ENCODE measurements at regions not wholly inside any gene's neighbourhood (a gene's known extent, or its start where the extent isn't known, plus 50 kb on each side); places are given as distances from the start of the nearest gene placed in this dataset.

GRCh38 chr2:226413498-226414130, 386.0 kb downstream of the IRS1 start:
- Mint-ChIP-seq H3K4me3 (ENCODE audit: low read depth) (no peak overlapping the region), H3K4me1 (ENCODE audit: low read depth) (no peaks in the 10 kb centered on the region), H3K9me3 (no peaks in the 10 kb centered on the region), H3K36me3 (ENCODE audit: low read depth) (no peaks in the 10 kb centered on the region), H3K27ac (no peak overlapping the region), H3K27me3 (ENCODE audit: low read depth) (peaks cover 3% of the 10 kb centered on the region)
- intact Hi-C loops (cut with micrococcal nuclease) = no loop called here
- no peak for DNase-seq (ENCODE audit: low spot score)

GRCh38 chr2:226411727-226412360, 387.8 kb downstream of the IRS1 start:
- intact Hi-C loops (cut with micrococcal nuclease) = no loop called here
- Mint-ChIP-seq H3K9me3 (no peaks in the 10 kb centered on the region), H3K4me3 (ENCODE audit: low read depth) (no peak overlapping the region), H3K27ac (no peak overlapping the region), H3K27me3 (ENCODE audit: low read depth) (peaks cover 8% of the 10 kb centered on the region), H3K4me1 (ENCODE audit: low read depth) (no peaks in the 10 kb centered on the region), H3K36me3 (ENCODE audit: low read depth) (no peaks in the 10 kb centered on the region)
- no peak for DNase-seq (ENCODE audit: low spot score)

- Mint-ChIP-seq H3K4me1 (ENCODE audit: low read depth) (no peaks in the 10 kb centered on the region), H3K4me3 (ENCODE audit: low read depth) (no peak overlapping the region), H3K36me3 (ENCODE audit: low read depth) (no peaks in the 10 kb centered on the region), H3K27me3 (ENCODE audit: low read depth) (peaks cover 9% of the 10 kb centered on the region), H3K27ac (no peak overlapping the region), H3K9me3 (no peaks in the 10 kb centered on the region)
- no peak for DNase-seq (ENCODE audit: low spot score)
- intact Hi-C loops (cut with micrococcal nuclease) = no loop called here
Measured at GRCh38 chr2:226411205-226411604, 388.4 kb downstream of the IRS1 start.

- Mint-ChIP-seq H3K4me1 (ENCODE audit: low read depth) (no peaks in the 10 kb centered on the region), H3K9me3 (no peaks in the 10 kb centered on the region)
Measured at GRCh38 chr2:226410247-226410835, 389.3 kb downstream of the IRS1 start.

GRCh38 chr2:226409134-226409533, 390.5 kb downstream of the IRS1 start:
- H3K9me3 Mint-ChIP-seq = no peaks in the 10 kb centered on the region
- intact Hi-C loops (cut with micrococcal nuclease) = no loop called here
- DNase-seq (ENCODE audit: low spot score) = no peak
- H3K4me3 Mint-ChIP-seq (ENCODE audit: low read depth) = no peak overlapping the region
- no peaks in the 10 kb centered on the region for H3K4me1 Mint-ChIP-seq (ENCODE audit: low read depth)
- no peaks in the 10 kb centered on the region for H3K36me3 Mint-ChIP-seq (ENCODE audit: low read depth)
- H3K27me3 Mint-ChIP-seq (ENCODE audit: low read depth) = peaks cover 9% of the 10 kb centered on the region
- H3K27ac Mint-ChIP-seq = no peak overlapping the region

More at GRCh38 chr2:226410247-226410835, 389.3 kb downstream of the IRS1 start:
- Mint-ChIP-seq H3K36me3 (ENCODE audit: low read depth) (no peaks in the 10 kb centered on the region), H3K27ac (no peak overlapping the region), H3K4me3 (ENCODE audit: low read depth) (no peak overlapping the region), H3K27me3 (ENCODE audit: low read depth) (peaks cover 9% of the 10 kb centered on the region)
- DNase-seq (ENCODE audit: low spot score) = no peak
- intact Hi-C loops (cut with micrococcal nuclease) = no loop called here

- H3K36me3 Mint-ChIP-seq (ENCODE audit: low read depth) = no peaks in the 10 kb centered on the region
- H3K4me3 Mint-ChIP-seq (ENCODE audit: low read depth) = no peak overlapping the region
- peaks cover 9% of the 10 kb centered on the region for H3K27me3 Mint-ChIP-seq (ENCODE audit: low read depth)
- intact Hi-C loops (cut with micrococcal nuclease) = no loop called here
- H3K9me3 Mint-ChIP-seq = no peaks in the 10 kb centered on the region
- no peak overlapping the region for H3K27ac Mint-ChIP-seq
- DNase-seq (ENCODE audit: low spot score) = no peak
- H3K4me1 Mint-ChIP-seq (ENCODE audit: low read depth) = no peaks in the 10 kb centered on the region
Measured at GRCh38 chr2:226408141-226408540, 391.5 kb downstream of the IRS1 start.

GRCh38 chr2:226407135-226407534, 392.5 kb downstream of the IRS1 start:
- peaks cover 9% of the 10 kb centered on the region for H3K27me3 Mint-ChIP-seq (ENCODE audit: low read depth)

GRCh38 chr2:226405465-226405864, 394.2 kb downstream of the IRS1 start:
- DNase-seq (ENCODE audit: low spot score) = no peak
- intact Hi-C loops (cut with micrococcal nuclease) = no loop called here
- Mint-ChIP-seq H3K27ac (no peak overlapping the region), H3K27me3 (ENCODE audit: low read depth) (peaks cover 9% of the 10 kb centered on the region), H3K9me3 (no peaks in the 10 kb centered on the region), H3K4me1 (ENCODE audit: low read depth) (no peaks in the 10 kb centered on the region), H3K4me3 (ENCODE audit: low read depth) (no peak overlapping the region), H3K36me3 (ENCODE audit: low read depth) (no peaks in the 10 kb centered on the region)

More at GRCh38 chr2:226407135-226407534, 392.5 kb downstream of the IRS1 start:
- Mint-ChIP-seq H3K36me3 (ENCODE audit: low read depth) (no peaks in the 10 kb centered on the region), H3K27ac (no peak overlapping the region), H3K4me3 (ENCODE audit: low read depth) (no peak overlapping the region), H3K4me1 (ENCODE audit: low read depth) (no peaks in the 10 kb centered on the region), H3K9me3 (no peaks in the 10 kb centered on the region)
- DNase-seq (ENCODE audit: low spot score) = no peak
- intact Hi-C loops (cut with micrococcal nuclease) = no loop called here

GRCh38 chr2:226403369-226403768, 396.3 kb downstream of the IRS1 start:
- intact Hi-C loops (cut with micrococcal nuclease) = no loop called here
- H3K27me3 Mint-ChIP-seq (ENCODE audit: low read depth) = peaks cover 8% of the 10 kb centered on the region

GRCh38 chr2:226399006-226399405, 400.6 kb downstream of the IRS1 start:
- Mint-ChIP-seq H3K9me3 (no peaks in the 10 kb centered on the region), H3K36me3 (ENCODE audit: low read depth) (no peaks in the 10 kb centered on the region)

More at GRCh38 chr2:226403369-226403768, 396.3 kb downstream of the IRS1 start:
- no peaks in the 10 kb centered on the region for H3K36me3 Mint-ChIP-seq (ENCODE audit: low read depth)
- H3K4me3 Mint-ChIP-seq (ENCODE audit: low read depth) = no peak overlapping the region
- H3K27ac Mint-ChIP-seq = no peak overlapping the region
- H3K4me1 Mint-ChIP-seq (ENCODE audit: low read depth) = no peaks in the 10 kb centered on the region
- no peaks in the 10 kb centered on the region for H3K9me3 Mint-ChIP-seq
- DNase-seq (ENCODE audit: low spot score) = no peak

GRCh38 chr2:226398580-226398979, 401.0 kb downstream of the IRS1 start:
- intact Hi-C loops (cut with micrococcal nuclease) = no loop called here
- H3K4me1 Mint-ChIP-seq (ENCODE audit: low read depth) = no peaks in the 10 kb centered on the region
- no peak for DNase-seq (ENCODE audit: low spot score)
- H3K27ac Mint-ChIP-seq = no peak overlapping the region
- no peaks in the 10 kb centered on the region for H3K36me3 Mint-ChIP-seq (ENCODE audit: low read depth)
- no peaks in the 10 kb centered on the region for H3K27me3 Mint-ChIP-seq (ENCODE audit: low read depth)
- H3K4me3 Mint-ChIP-seq (ENCODE audit: low read depth) = no peak overlapping the region
- no peaks in the 10 kb centered on the region for H3K9me3 Mint-ChIP-seq

More at GRCh38 chr2:226399006-226399405, 400.6 kb downstream of the IRS1 start:
- intact Hi-C loops (cut with micrococcal nuclease) = no loop called here
- H3K27me3 Mint-ChIP-seq (ENCODE audit: low read depth) = no peaks in the 10 kb centered on the region
- no peak overlapping the region for H3K27ac Mint-ChIP-seq
- no peaks in the 10 kb centered on the region for H3K4me1 Mint-ChIP-seq (ENCODE audit: low read depth)
- H3K4me3 Mint-ChIP-seq (ENCODE audit: low read depth) = no peak overlapping the region
- no peak for DNase-seq (ENCODE audit: low spot score)

GRCh38 chr2:226396541-226396940, 403.1 kb downstream of the IRS1 start:
- no peak for DNase-seq (ENCODE audit: low spot score)
- intact Hi-C loops (cut with micrococcal nuclease) = no loop called here
- Mint-ChIP-seq H3K36me3 (ENCODE audit: low read depth) (no peaks in the 10 kb centered on the region), H3K9me3 (no peaks in the 10 kb centered on the region), H3K4me1 (ENCODE audit: low read depth) (no peaks in the 10 kb centered on the region), H3K27ac (no peak overlapping the region), H3K27me3 (ENCODE audit: low read depth) (no peaks in the 10 kb centered on the region), H3K4me3 (ENCODE audit: low read depth) (no peak overlapping the region)

- H3K36me3 Mint-ChIP-seq (ENCODE audit: low read depth) = no peaks in the 10 kb centered on the region
- intact Hi-C loops (cut with micrococcal nuclease) = no loop called here
Measured at GRCh38 chr2:226387499-226387942, 412.1 kb downstream of the IRS1 start.

More at GRCh38 chr2:226387499-226387942, 412.1 kb downstream of the IRS1 start:
- no peak for DNase-seq (ENCODE audit: low spot score)
- H3K4me1 Mint-ChIP-seq (ENCODE audit: low read depth) = no peaks in the 10 kb centered on the region
- no peak overlapping the region for H3K4me3 Mint-ChIP-seq (ENCODE audit: low read depth)
- H3K9me3 Mint-ChIP-seq = no peaks in the 10 kb centered on the region
- H3K27me3 Mint-ChIP-seq (ENCODE audit: low read depth) = no peaks in the 10 kb centered on the region
- no peak overlapping the region for H3K27ac Mint-ChIP-seq
